B cell (primary cell): ENCODE measurements at regions not wholly inside any gene's neighbourhood (a gene's known extent, or its start where the extent isn't known, plus 50 kb on each side); places are given as distances from the start of the nearest gene placed in this dataset.
"Not testable (repeated sequence)": the region's sequence is repeated elsewhere in the genome, so short reads cannot be mapped to it uniquely, and the experiment has no call there.

Experiments used
- ATAC-seq: fragments of 200-7000 bp; cut with Tn5 transposase; one replicate; pipeline ENCODE4 v1.10.0; 2021; ENCODE audit warnings: low read depth, mild to moderate bottlenecking, moderate number of reproducible peaks, moderate library complexity
- CTCF ChIA-PET: fragments of 350-600 bp; sonication (Branson Sonifier 250); formaldehyde crosslinking; loops from one replicate; lab custom pipeline; 2021; ENCODE audit warnings: antibody characterized with exemption, inconsistent platforms; lab: Charles Lee
- POLR2A ChIA-PET: fragments of 350-600 bp; sonication (Branson Sonifier 250); formaldehyde crosslinking; loops from one replicate; lab custom pipeline; 2021; ENCODE audit warnings: antibody characterized with exemption; lab: Charles Lee
- DNase-seq: peaks from one replicate; pipeline ENCODE4 v3.0.0; 2013
- H2AFZ ChIP-seq: 2 replicates; pipeline ENCODE4 v1.6.1; 2012; ENCODE audit warnings: mild to moderate bottlenecking, low read depth, low read length; ENCODE audit not compliant: insufficient read depth, poor library complexity, severe bottlenecking
- H3K27ac ChIP-seq, 2 donors: 1 replicate in 1 of 2; 2 replicates in 1 of 2; pipeline ENCODE4 v1.5.1; 2012 to 2013; ENCODE audit warnings: low read length in 2 of 2, mild to moderate bottlenecking in 2 of 2, moderate library complexity in 1 of 2
- H3K27me3 ChIP-seq, 4 experiments: fragments of 200-600 bp in 1 of 4; sonication (generic) in 1 of 4; replicated peaks in 1 of 4; 1 replicate in 2 of 4; 2 replicates in 2 of 4; pipeline versions ENCODE4 v1.6.1 to v1.7.0; 2013 to 2016; ENCODE audit warnings: low read length in 3 of 4, mild to moderate bottlenecking in 2 of 4, mixed read lengths in 1 of 4, moderate library complexity in 1 of 4; ENCODE audit not compliant: insufficient read depth in 4 of 4, control insufficient read depth in 3 of 4; ENCODE audit errors: control extremely low read depth in 1 of 4
- H3K36me3 ChIP-seq, 2 experiments: replicated peaks in 1 of 2; 1 replicate in 1 of 2; 2 replicates in 1 of 2; pipeline versions ENCODE4 v1.6.1 to v1.7.1; 2013; ENCODE audit warnings: low read length in 1 of 2; ENCODE audit not compliant: insufficient read depth in 2 of 2, control insufficient read depth in 1 of 2; ENCODE audit errors: control extremely low read depth in 1 of 2, extremely low read depth in 1 of 2
- H3K4me1 ChIP-seq, 2 donors: fragments of 200-600 bp in 1 of 2; sonication (generic) in 1 of 2; 1 replicate in 1 of 2; 2 replicates in 1 of 2; pipeline versions ENCODE4 v1.5.1 to v1.6.1; 2013 to 2017; ENCODE audit warnings: low read length in 2 of 2; ENCODE audit not compliant: control insufficient read depth in 2 of 2, insufficient read depth in 2 of 2
- H3K4me2 ChIP-seq: replicated peaks from 2 replicates; pipeline ENCODE3; 2012; ENCODE audit warnings: mild to moderate bottlenecking, low read depth, low read length; ENCODE audit not compliant: poor library complexity, severe bottlenecking
- H3K4me3 ChIP-seq, 5 experiments: fragments of 200-600 bp in 1 of 5; sonication (generic) in 1 of 5; 1 replicate in 3 of 5; 2 replicates in 2 of 5; pipeline versions ENCODE4 v1.5.1 to v1.7.0; 2011 to 2016; ENCODE audit warnings: low read length in 4 of 5, mild to moderate bottlenecking in 4 of 5, low read depth in 2 of 5, control low read depth in 1 of 5, moderate library complexity in 1 of 5; ENCODE audit not compliant: insufficient read depth in 1 of 5; ENCODE audit errors: control extremely low read depth in 1 of 5, extremely low read depth in 1 of 5
- H3K79me2 ChIP-seq: fragments of 200-600 bp; sonication (generic); one replicate; pipeline ENCODE4 v1.6.0; 2016; ENCODE audit warnings: low read length; ENCODE audit not compliant: control insufficient read depth, insufficient read depth
- H3K9ac ChIP-seq: fragments of 200-600 bp; sonication (generic); 2 replicates; pipeline ENCODE4 v1.6.1; 2017; ENCODE audit warnings: mild to moderate bottlenecking, low read length, moderate library complexity
- H3K9me3 ChIP-seq, 3 donors: one replicate each; pipeline versions ENCODE4 v1.6.1 to v1.7.1; 2013; ENCODE audit warnings: low read length in 2 of 3; ENCODE audit not compliant: control insufficient read depth in 2 of 3, insufficient read depth in 1 of 3; ENCODE audit errors: control extremely low read depth in 1 of 3
- H4K20me1 ChIP-seq: 2 replicates; pipeline ENCODE4 v1.6.0; 2012; ENCODE audit warnings: mild to moderate bottlenecking, low read length; ENCODE audit not compliant: insufficient read depth, control insufficient read depth, poor library complexity, severe bottlenecking
- H3K27ac Mint-ChIP-seq: one replicate; pipeline ENCODE4 v1.8.0; 2021; ENCODE audit warnings: mixed read lengths
- H3K27me3 Mint-ChIP-seq: one replicate; pipeline ENCODE4 v1.8.0; 2021; ENCODE audit warnings: mixed read lengths
- H3K4me1 Mint-ChIP-seq: one replicate; pipeline ENCODE4 v1.8.0; 2021; ENCODE audit warnings: mixed read lengths
- H3K4me3 Mint-ChIP-seq: one replicate; pipeline ENCODE4 v1.8.0; 2021; ENCODE audit warnings: mixed read lengths
- H3K9me3 Mint-ChIP-seq: one replicate; pipeline ENCODE4 v1.8.0; 2022; ENCODE audit warnings: mixed read lengths; ENCODE audit not compliant: insufficient read depth
- EZH2 ChIP-seq: IDR thresholded peaks from 2 replicates; pipeline ENCODE4 v1.6.1; 2012; ENCODE audit warnings: borderline replicate concordance, low read depth, mild to moderate bottlenecking, moderate library complexity, low read length; ENCODE audit not compliant: insufficient read depth, poor library complexity, severe bottlenecking
- WGBS: methylation state at CpG from one replicate; pipeline ENCODE4 v1.1.5; 2013; ENCODE audit warnings: missing lambda C conversion rate; ENCODE audit not compliant: insufficient coverage; 5-methylcytosine and 5-hydroxymethylcytosine counted together
- intact Hi-C: fragments of 100-400 bp; cut with micrococcal nuclease; formaldehyde crosslinking; loops from one replicate; pipeline ENCODE4 v1.10.0; 2022
- TF ChIP-seq, protein P1 (sequence below): fragments of 200-600 bp; IDR thresholded peaks from one replicate; pipeline ENCODE4 v1.8.0; 2022; ENCODE audit warnings: antibody characterized with exemption, mild to moderate bottlenecking

DNA sequence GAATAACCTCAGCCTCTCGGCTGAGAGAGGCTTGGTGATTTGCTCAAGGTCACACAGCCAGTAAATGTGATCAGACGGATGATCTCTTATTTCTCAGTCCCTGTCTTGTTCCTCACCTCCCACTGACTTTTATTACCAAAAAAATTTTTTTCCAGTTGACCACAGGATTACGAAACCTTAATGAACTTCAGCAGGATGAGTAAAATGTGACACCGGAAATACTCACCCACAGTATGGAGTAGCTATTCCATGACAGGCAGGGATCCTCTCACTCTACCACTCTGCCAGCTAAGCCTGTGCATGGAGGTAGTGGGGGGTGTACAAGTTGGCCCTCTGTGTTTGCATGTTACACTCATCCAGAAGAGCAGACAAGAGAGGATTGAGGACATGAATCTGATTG lies 916.4 kb downstream of the UQCRFS1 start:
- Histone ChIP-seq H3K9ac (no peak overlapping the region), H3K4me2 (no peak overlapping the region), H3K79me2 (no peaks in the 10 kb centered on the region), H3K4me1 (no peaks in the 10 kb centered on the region), H3K36me3 (no peaks in the 10 kb centered on the region), H3K9me3 (peaks cover 0 to 34% (median 0%) of the 10 kb centered on the region in 3 donors), H3K27ac (no peak overlapping the region), H2AFZ (no peak overlapping the region), H3K4me3 (no peak overlapping the region), H4K20me1 (no peaks in the 10 kb centered on the region), H3K27me3 (no peaks in the 10 kb centered on the region)
- Mint-ChIP-seq H3K27ac (no peak overlapping the region), H3K4me1 (no peaks in the 10 kb centered on the region), H3K4me3 (no peak overlapping the region), H3K27me3 (no peaks in the 10 kb centered on the region), H3K9me3 (peaks cover 16% of the 10 kb centered on the region)
- TF ChIP-seq, protein P1, sequence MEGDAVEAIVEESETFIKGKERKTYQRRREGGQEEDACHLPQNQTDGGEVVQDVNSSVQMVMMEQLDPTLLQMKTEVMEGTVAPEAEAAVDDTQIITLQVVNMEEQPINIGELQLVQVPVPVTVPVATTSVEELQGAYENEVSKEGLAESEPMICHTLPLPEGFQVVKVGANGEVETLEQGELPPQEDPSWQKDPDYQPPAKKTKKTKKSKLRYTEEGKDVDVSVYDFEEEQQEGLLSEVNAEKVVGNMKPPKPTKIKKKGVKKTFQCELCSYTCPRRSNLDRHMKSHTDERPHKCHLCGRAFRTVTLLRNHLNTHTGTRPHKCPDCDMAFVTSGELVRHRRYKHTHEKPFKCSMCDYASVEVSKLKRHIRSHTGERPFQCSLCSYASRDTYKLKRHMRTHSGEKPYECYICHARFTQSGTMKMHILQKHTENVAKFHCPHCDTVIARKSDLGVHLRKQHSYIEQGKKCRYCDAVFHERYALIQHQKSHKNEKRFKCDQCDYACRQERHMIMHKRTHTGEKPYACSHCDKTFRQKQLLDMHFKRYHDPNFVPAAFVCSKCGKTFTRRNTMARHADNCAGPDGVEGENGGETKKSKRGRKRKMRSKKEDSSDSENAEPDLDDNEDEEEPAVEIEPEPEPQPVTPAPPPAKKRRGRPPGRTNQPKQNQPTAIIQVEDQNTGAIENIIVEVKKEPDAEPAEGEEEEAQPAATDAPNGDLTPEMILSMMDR: no peak
- TF ChIP-seq EZH2: no peak
- ChIA-PET POLR2A (no interaction called here), CTCF (no interaction called here)
- ATAC-seq (no peak), DNase-seq (no peak)
- 100% methylated on average over 1 of the region's 4 CpGs for WGBS
- intact Hi-C loops: no loop called here

DNA sequence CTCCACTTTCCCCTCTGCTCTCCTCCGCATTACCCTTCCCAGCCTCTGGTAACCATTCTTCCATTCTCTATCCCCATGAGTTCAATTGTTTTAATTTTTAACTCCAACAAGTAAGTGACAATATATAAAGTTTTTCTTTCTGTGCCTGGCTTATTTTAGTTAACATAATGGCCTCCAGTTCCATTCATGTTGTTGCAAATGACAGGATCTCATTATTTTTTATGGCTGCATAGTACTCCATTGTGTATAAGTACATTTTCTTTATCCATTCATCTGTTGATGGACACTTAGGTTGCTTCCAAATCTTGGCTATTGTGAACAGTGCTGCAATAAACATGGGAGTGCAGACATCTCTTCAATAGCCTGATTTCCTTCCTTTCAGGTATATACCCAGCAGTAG lies 918.0 kb downstream of the UQCRFS1 start:
- POLR2A ChIA-PET, H3K27me3 Mint-ChIP-seq, H3K4me3 Mint-ChIP-seq, H4K20me1 ChIP-seq, H3K9ac ChIP-seq, H3K4me1 Mint-ChIP-seq, intact Hi-C loops, H3K27me3 ChIP-seq, H3K79me2 ChIP-seq, DNase-seq, ATAC-seq, H3K4me3 ChIP-seq, H3K27ac ChIP-seq, H3K27ac Mint-ChIP-seq, H3K36me3 ChIP-seq, H3K4me1 ChIP-seq, H2AFZ ChIP-seq, H3K4me2 ChIP-seq: not testable (repeated sequence)
- WGBS: no CpG with 5 or more reads among the region's 1 CpG
- CTCF ChIA-PET: interaction anchor here (1.0 kb wide), 1 partner anchor 32 kb away, joined by 3 read pairs; no protein-coding TSS in a partner anchor
- H3K9me3 Mint-ChIP-seq: peaks cover 16% of the 10 kb centered on the region
- H3K9me3 ChIP-seq: peaks cover 0 to 34% (median 0%) of the 10 kb centered on the region in 3 donors
